SK-N-SH (cell line): ENCODE measurements at regions not wholly inside any gene's neighbourhood (a gene's known extent, or its start where the extent isn't known, plus 50 kb on each side); places are given as distances from the start of the nearest gene placed in this dataset.
A peak's percentile ranks its signal among the peaks of the same experiment; 100 is the strongest.

Source experiments
- CTCF ChIA-PET: fragments of 300-600, 350-600 bp; formaldehyde crosslinking; extraction: SDS; loops from one replicate; lab custom pipeline; 2021; lab: Yijun Ruan, JAX
- POLR2A ChIA-PET: fragments of 350-600 bp; sonication (Branson Sonifier 250); formaldehyde crosslinking; extraction: SDS; loops from one replicate; lab custom pipeline; 2020; ENCODE audit warnings: antibody characterized with exemption, inconsistent platforms; lab: Yijun Ruan, JAX
- DNase-seq: peaks from one replicate; pipeline ENCODE4 v3.0.0; 2012
- H2AFZ ChIP-seq: fragments of 200-600 bp; sonication (generic); 2 replicates; pipeline ENCODE4 v1.8.1; 2016; ENCODE audit warnings: antibody characterized with exemption, mild to moderate bottlenecking, low read depth
- H3F3A ChIP-seq: fragments of 200-600 bp; sonication (generic); replicated peaks from 2 replicates; pipeline ENCODE3; 2016; ENCODE audit warnings: antibody characterized with exemption, mild to moderate bottlenecking; ENCODE audit not compliant: insufficient read depth
- H3K27ac ChIP-seq, 2 experiments: fragments of 200-500 bp in 1 of 2; fragments of 200-600 bp in 1 of 2; sonication (Bioruptor generic) in 1 of 2; sonication (generic), shearing (Covaris generic) in 1 of 2; 2 replicates each; pipeline versions ENCODE4 v1.5.1 to v1.6.1; 2014 to 2016; ENCODE audit warnings: low read depth in 2 of 2, inconsistent platforms in 1 of 2, low read length in 1 of 2, mild to moderate bottlenecking in 1 of 2, mixed read lengths in 1 of 2
- H3K27me3 ChIP-seq: fragments of 200-600 bp; sonication (generic), shearing (Covaris generic); 2 replicates; pipeline ENCODE4 v1.6.1; 2016; ENCODE audit warnings: mixed run types; ENCODE audit not compliant: insufficient read depth
- H3K36me3 ChIP-seq, 2 experiments: fragments of 200-500 bp in 1 of 2; fragments of 200-600 bp in 1 of 2; sonication (Bioruptor generic) in 1 of 2; sonication (generic) in 1 of 2; replicated peaks in 1 of 2; 2 replicates each; pipeline versions ENCODE3 to v1.5.1; 2014 to 2016; ENCODE audit warnings: low read length in 1 of 2, mild to moderate bottlenecking in 1 of 2; ENCODE audit not compliant: insufficient read depth in 2 of 2, control insufficient read depth in 1 of 2
- H3K4me1 ChIP-seq, 2 experiments: fragments of 200-500 bp in 1 of 2; fragments of 200-600 bp in 1 of 2; sonication (Bioruptor generic) in 1 of 2; sonication (generic), shearing (Covaris generic) in 1 of 2; 2 replicates each; pipeline versions ENCODE4 v1.5.1 to v1.6.1; 2014 to 2016; ENCODE audit warnings: low read depth in 1 of 2, low read length in 1 of 2, mixed run types in 1 of 2; ENCODE audit not compliant: insufficient read depth in 2 of 2, control insufficient read depth in 1 of 2
- H3K4me2 ChIP-seq: fragments of 200-600 bp; sonication (generic), shearing (Covaris generic); 2 replicates; pipeline ENCODE4 v1.6.1; 2017; ENCODE audit warnings: mixed run types
- H3K4me3 ChIP-seq, 2 experiments: fragments of 200-500 bp in 1 of 2; fragments of 200-600 bp in 1 of 2; sonication (Bioruptor generic) in 1 of 2; sonication (generic), shearing (Covaris generic) in 1 of 2; 2 replicates each; pipeline versions ENCODE4 v1.5.1 to v1.8.1; 2014 to 2016; ENCODE audit warnings: low read depth in 2 of 2, inconsistent platforms in 1 of 2, low read length in 1 of 2, mild to moderate bottlenecking in 1 of 2, mixed read lengths in 1 of 2, moderate library complexity in 1 of 2
- H3K79me2 ChIP-seq: fragments of 200-600 bp; sonication (generic); 2 replicates; pipeline ENCODE4 v1.8.1; 2017; ENCODE audit warnings: mild to moderate bottlenecking; ENCODE audit not compliant: insufficient read depth
- H3K9ac ChIP-seq: fragments of 200-600 bp; sonication (generic); 2 replicates; pipeline ENCODE4 v1.6.1; 2017; ENCODE audit warnings: mixed run types
- H3K9me2 ChIP-seq: fragments of 200-600 bp; sonication (generic); 2 replicates; pipeline ENCODE4 v1.6.1; 2017; ENCODE audit warnings: mixed run types
- H3K9me3 ChIP-seq: fragments of 200-600 bp; sonication (generic); 2 replicates; pipeline ENCODE4 v1.6.1; 2017; ENCODE audit warnings: mixed run types, mild to moderate bottlenecking, moderate library complexity
- H4K20me1 ChIP-seq: fragments of 200-600 bp; sonication (generic); 2 replicates; pipeline ENCODE4 v1.6.1; 2017; ENCODE audit warnings: mild to moderate bottlenecking, mixed run types; ENCODE audit not compliant: insufficient read depth
- CHD2 ChIP-seq: fragments of 150-350 bp; IDR thresholded peaks from 2 replicates; pipeline ENCODE4 v1.6.1; 2018; ENCODE audit warnings: low read length; ENCODE audit not compliant: partially characterized antibody
- CTCF ChIP-seq: fragments of 200-600 bp; sonication (generic); IDR thresholded peaks from 2 replicates; pipeline ENCODE4 v1.6.1; 2017; ENCODE audit warnings: antibody characterized with exemption, mild to moderate bottlenecking, moderate library complexity
- EP300 ChIP-seq, 2 experiments: IDR thresholded peaks; 2 replicates each; pipeline versions ENCODE4 v1.4.0 to v1.6.1; 2012; ENCODE audit warnings: borderline replicate concordance in 1 of 2, low read depth in 1 of 2, low read length in 1 of 2
- FOSL2 ChIP-seq: IDR thresholded peaks from 2 replicates; pipeline ENCODE4 v1.4.0; 2012; ENCODE audit warnings: low read depth, mild to moderate bottlenecking, moderate library complexity, borderline replicate concordance
- FOXM1 ChIP-seq: IDR thresholded peaks from 2 replicates; pipeline ENCODE4 v1.4.0; 2012; ENCODE audit warnings: low read depth, mild to moderate bottlenecking
- GABPA ChIP-seq: IDR thresholded peaks from 2 replicates; pipeline ENCODE4 v1.4.0; 2012; ENCODE audit warnings: low read depth, mild to moderate bottlenecking
- JUND ChIP-seq: IDR thresholded peaks from 2 replicates; pipeline ENCODE4 v1.4.0; 2012
- MEF2A ChIP-seq: IDR thresholded peaks from 2 replicates; pipeline ENCODE4 v1.4.0; 2012; ENCODE audit warnings: low read depth, borderline replicate concordance
- MXI1 ChIP-seq: IDR thresholded peaks from 2 replicates; pipeline ENCODE4 v1.6.1; 2012; ENCODE audit warnings: mild to moderate bottlenecking, low read depth, low read length, improper control_type of control experiment
- NFIC ChIP-seq: IDR thresholded peaks from 2 replicates; pipeline ENCODE4 v1.4.0; 2012; ENCODE audit warnings: borderline replicate concordance
- NRF1 ChIP-seq: IDR thresholded peaks from 2 replicates; pipeline ENCODE4 v1.6.1; 2012; ENCODE audit warnings: low read depth, mild to moderate bottlenecking, low read length
- PBX3 ChIP-seq: IDR thresholded peaks from 2 replicates; pipeline ENCODE4; 2012
- POLR2AphosphoS5 ChIP-seq: IDR thresholded peaks from 2 replicates; pipeline ENCODE4 v1.6.1; 2012; ENCODE audit warnings: low read depth, low read length
- RAD21 ChIP-seq: IDR thresholded peaks from 2 replicates; pipeline ENCODE4 v1.6.1; 2012; ENCODE audit warnings: mild to moderate bottlenecking, low read length
- RCOR1 ChIP-seq: fragments of 150-350 bp; IDR thresholded peaks from 2 replicates; pipeline ENCODE4 v1.6.1; 2017; ENCODE audit warnings: antibody characterized with exemption, low read length
- RFX5 ChIP-seq: IDR thresholded peaks from 2 replicates; pipeline ENCODE4 v1.6.1; 2012; ENCODE audit warnings: mild to moderate bottlenecking, improper control_type of control experiment, low read length
- RXRA ChIP-seq: IDR thresholded peaks from 2 replicates; pipeline ENCODE4 v1.4.0; 2012; ENCODE audit warnings: low read depth, mild to moderate bottlenecking, borderline replicate concordance
- SMC3 ChIP-seq: IDR thresholded peaks from 2 replicates; pipeline ENCODE4 v1.6.1; 2012; ENCODE audit warnings: low read depth, low read length, improper control_type of control experiment
- TAF1 ChIP-seq: IDR thresholded peaks from 2 replicates; pipeline ENCODE4 v1.6.1; 2012; ENCODE audit warnings: low read depth, mild to moderate bottlenecking, low read length, moderate library complexity, borderline replicate concordance
- TCF12 ChIP-seq: IDR thresholded peaks from 2 replicates; pipeline ENCODE4 v1.4.0; 2012
- WGBS: methylation state at CpG from one replicate; pipeline ENCODE4 v1.1.6; 2017; ENCODE audit warnings: low lambda C conversion rate; 5-methylcytosine and 5-hydroxymethylcytosine counted together
- TF ChIP-seq, protein P1 (sequence below): fragments of 150-350 bp; IDR thresholded peaks from 2 replicates; pipeline ENCODE4 v1.6.1; 2017; ENCODE audit warnings: antibody characterized with exemption, low read length, low read depth, borderline replicate concordance

DNA sequence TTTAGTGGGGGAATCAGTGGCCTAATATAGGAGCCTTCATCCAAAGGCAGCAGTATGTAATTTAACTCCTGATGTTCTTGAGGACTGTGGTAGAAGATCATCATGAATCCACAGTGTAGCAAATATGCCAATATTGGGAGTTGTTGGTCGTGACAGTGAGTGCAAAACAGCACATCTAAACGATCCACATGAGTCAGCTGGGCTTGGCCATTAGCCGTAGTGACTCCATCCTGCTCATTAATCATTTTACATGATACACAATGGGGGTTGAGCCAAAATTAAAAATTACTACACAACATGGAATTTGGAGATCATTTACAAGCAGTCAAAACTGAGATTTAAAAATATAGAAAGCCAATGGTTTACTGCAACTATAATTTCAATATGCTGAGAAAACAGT is 653.9 kb upstream of the CAMK1G start:
- peak; percentile 16; the same call in 1 of the 2 replicates for TF ChIP-seq MEF2A
- TF ChIP-seq TCF12, result 0 out of 2 replicates have a peak, but pooled peaks have one; percentile 40
- TF ChIP-seq NFIC, result peak; percentile 77
- no peak for TF ChIP-seq TAF1
- no peak for TF ChIP-seq MXI1
- peak; percentile 65 for TF ChIP-seq FOSL2
- no peak for TF ChIP-seq CTCF
- peak; percentile 53 for TF ChIP-seq JUND
- no peak for TF ChIP-seq GABPA
- TF ChIP-seq SMC3, result no peak
- TF ChIP-seq, protein P1, sequence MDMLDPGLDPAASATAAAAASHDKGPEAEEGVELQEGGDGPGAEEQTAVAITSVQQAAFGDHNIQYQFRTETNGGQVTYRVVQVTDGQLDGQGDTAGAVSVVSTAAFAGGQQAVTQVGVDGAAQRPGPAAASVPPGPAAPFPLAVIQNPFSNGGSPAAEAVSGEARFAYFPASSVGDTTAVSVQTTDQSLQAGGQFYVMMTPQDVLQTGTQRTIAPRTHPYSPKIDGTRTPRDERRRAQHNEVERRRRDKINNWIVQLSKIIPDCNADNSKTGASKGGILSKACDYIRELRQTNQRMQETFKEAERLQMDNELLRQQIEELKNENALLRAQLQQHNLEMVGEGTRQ, result no peak
- peak in 1 of 2 experiments; percentile 57; a peak in 1 of 4 replicates for TF ChIP-seq EP300 (IDR thresholded peaks at IDR 0.05; ENCODE audit: borderline replicate concordance in 1 of 2, low read depth in 1 of 2, low read length in 1 of 2)
- no peak for TF ChIP-seq RCOR1
- no peak for TF ChIP-seq NRF1
- no peak for TF ChIP-seq RAD21
- TF ChIP-seq RFX5, result no peak
- peak; percentile 84 for TF ChIP-seq PBX3
- no peak for TF ChIP-seq POLR2AphosphoS5
- TF ChIP-seq RXRA, result no peak
- TF ChIP-seq FOXM1, result no peak
- TF ChIP-seq CHD2, result no peak
- TF ChIP-seq, all 33 proteins: peak for 7
- H3K9me3 ChIP-seq, result no peaks in the 10 kb centered on the region
- no peak overlapping the region for H3K27ac ChIP-seq
- no peaks in the 10 kb centered on the region for H3K9me2 ChIP-seq
- no peaks in the 10 kb centered on the region for H3K36me3 ChIP-seq
- H3K4me1 ChIP-seq, result peaks cover 10 to 19% of the 10 kb centered on the region in 2 experiments
- H4K20me1 ChIP-seq, result no peaks in the 10 kb centered on the region
- ChIA-PET POLR2A (no interaction called here), CTCF (no interaction called here)
- H3F3A ChIP-seq, result peaks cover 18% of the 10 kb centered on the region
- WGBS, result 16% methylated on average over 3 of the region's 3 CpGs
- no peak overlapping the region for H3K4me3 ChIP-seq
- no peak overlapping the region for H3K4me2 ChIP-seq
- H2AFZ ChIP-seq, result no peak overlapping the region
- no peak for DNase-seq
- H3K9ac ChIP-seq, result no peak overlapping the region
- H3K27me3 ChIP-seq, result no peaks in the 10 kb centered on the region
- no peaks in the 10 kb centered on the region for H3K79me2 ChIP-seq
